ENCODE measurements at regions not wholly inside any gene's neighbourhood (a gene's known extent, or its start where the extent isn't known, plus 50 kb on each side); places are given as distances from the start of the nearest gene placed in this dataset.
"Not testable (repeated sequence)": the region's sequence is repeated elsewhere in the genome, so short reads cannot be mapped to it uniquely, and the experiment has no call there.

- DNase-seq (ENCODE audit: low read depth) = not testable (repeated sequence)
These were observed 122.5 kb upstream of the FBXO28 start for GRCh38 chr1:223991297-223991857.

GRCh38 chr1:223961985-223962384, 116.2 kb upstream of the TP53BP2 start:
- DNase-seq (ENCODE audit: low read depth) = not testable (repeated sequence)

GRCh38 chr1:223952801-223953200, 107.1 kb upstream of the TP53BP2 start:
- DNase-seq (ENCODE audit: low read depth) = not testable (repeated sequence)

- DNase-seq (ENCODE audit: low read depth) = not testable (repeated sequence)
These were observed 105.8 kb upstream of the TP53BP2 start for GRCh38 chr1:223951551-223951950.

- DNase-seq (ENCODE audit: low read depth) = not testable (repeated sequence)
These were observed 104.2 kb upstream of the TP53BP2 start for GRCh38 chr1:223949944-223950343.

GRCh38 chr1:223948041-223948440, 102.3 kb upstream of the TP53BP2 start:
- DNase-seq (ENCODE audit: low read depth) = not testable (repeated sequence)

- not testable (repeated sequence) for DNase-seq (ENCODE audit: low read depth)
These were observed 90.8 kb upstream of the TP53BP2 start for GRCh38 chr1:223936592-223936991.

- DNase-seq (ENCODE audit: low read depth) = not testable (repeated sequence)
These were observed 85.7 kb upstream of the TP53BP2 start for GRCh38 chr1:223931476-223931875.

GRCh38 chr1:223920805-223921204, 75.1 kb upstream of the TP53BP2 start:
- DNase-seq (ENCODE audit: low read depth) = not testable (repeated sequence)

- DNase-seq (ENCODE audit: low read depth) = not testable (repeated sequence)
These were observed 69.7 kb upstream of the TP53BP2 start for GRCh38 chr1:223915476-223915875.

GRCh38 chr1:223913715-223914114, 68.0 kb upstream of the TP53BP2 start:
- not testable (repeated sequence) for DNase-seq (ENCODE audit: low read depth)

GRCh38 chr1:223907943-223908587, 62.3 kb upstream of the TP53BP2 start:
- DNase-seq (ENCODE audit: low read depth) = not testable (repeated sequence)

- not testable (repeated sequence) for DNase-seq (ENCODE audit: low read depth)
These were observed 57.5 kb upstream of the TP53BP2 start for GRCh38 chr1:223903221-223903620.

- DNase-seq (ENCODE audit: low read depth) = not testable (repeated sequence)
These were observed 54.0 kb upstream of the TP53BP2 start for GRCh38 chr1:223899775-223900174.

GRCh38 chr1:223897097-223897496, 51.4 kb upstream of the TP53BP2 start:
- DNase-seq (ENCODE audit: low read depth) = not testable (repeated sequence)

- DNase-seq (ENCODE audit: low read depth) = not testable (repeated sequence)
These were observed 50.2 kb upstream of the TP53BP2 start for GRCh38 chr1:223895950-223896349.

Data from forelimb muscle (tissue), 1 donor.